H7 (cell line): ENCODE measurements at regions not wholly inside any gene's neighbourhood (a gene's known extent, or its start where the extent isn't known, plus 50 kb on each side); places are given as distances from the start of the nearest gene placed in this dataset.
A peak's percentile ranks its signal among the peaks of the same experiment; 100 is the strongest.

ENCODE experiments used
- DNase-seq: peaks from one replicate; pipeline ENCODE4 v3.0.0; 2012
- H3K27me3 ChIP-seq: 2 replicates; pipeline ENCODE4 v1.6.0; 2011; ENCODE audit warnings: mild to moderate bottlenecking, low read length; ENCODE audit not compliant: control insufficient read depth, insufficient read depth
- H3K36me3 ChIP-seq: replicated peaks from 2 replicates; pipeline ENCODE4 v1.5.1; 2011; ENCODE audit warnings: low read length; ENCODE audit not compliant: control insufficient read depth, insufficient read depth
- H3K4me3 ChIP-seq: 2 replicates; pipeline ENCODE4 v1.5.1; 2011; ENCODE audit warnings: low read depth, mild to moderate bottlenecking, control low read depth, low read length, moderate library complexity; ENCODE audit not compliant: insufficient read depth

- no peaks in the 10 kb centered on the region for H3K27me3 ChIP-seq
- no peak overlapping the region for H3K4me3 ChIP-seq
- H3K36me3 ChIP-seq: no peaks in the 10 kb centered on the region
- no peak for DNase-seq
Measured at GRCh38 chr13:47518530-47518929, 482.5 kb downstream of the SUCLA2 start.

GRCh38 chr13:47511647-47512046 is 489.4 kb downstream of the SUCLA2 start:
- DNase-seq: no peak
- Histone ChIP-seq H3K4me3 (no peak overlapping the region), H3K27me3 (no peaks in the 10 kb centered on the region), H3K36me3 (no peaks in the 10 kb centered on the region)

- Histone ChIP-seq H3K36me3 (no peaks in the 10 kb centered on the region), H3K27me3 (no peaks in the 10 kb centered on the region), H3K4me3 (no peak overlapping the region)
- no peak for DNase-seq
Measured at GRCh38 chr13:47508527-47509228, 492.4 kb downstream of the SUCLA2 start.

- H3K27me3 ChIP-seq: no peaks in the 10 kb centered on the region
- H3K4me3 ChIP-seq: no peak overlapping the region
- no peak for DNase-seq
- no peaks in the 10 kb centered on the region for H3K36me3 ChIP-seq
Measured at GRCh38 chr13:47503475-47503874, 497.6 kb downstream of the SUCLA2 start.

- Histone ChIP-seq H3K27me3 (no peaks in the 10 kb centered on the region), H3K4me3 (no peak overlapping the region), H3K36me3 (no peaks in the 10 kb centered on the region)
- DNase-seq: no peak
Measured at GRCh38 chr13:47502166-47502565, 498.9 kb downstream of the SUCLA2 start.

GRCh38 chr13:47499358-47500150 is 501.5 kb downstream of the SUCLA2 start:
- no peaks in the 10 kb centered on the region for H3K27me3 ChIP-seq
- H3K4me3 ChIP-seq: no peak overlapping the region
- DNase-seq: no peak
- H3K36me3 ChIP-seq: no peaks in the 10 kb centered on the region

GRCh38 chr13:47484548-47484947 is 516.5 kb downstream of the SUCLA2 start:
- no peak for DNase-seq
- H3K36me3 ChIP-seq: no peaks in the 10 kb centered on the region
- H3K4me3 ChIP-seq: no peak overlapping the region
- H3K27me3 ChIP-seq: no peaks in the 10 kb centered on the region

- no peaks in the 10 kb centered on the region for H3K36me3 ChIP-seq
- H3K4me3 ChIP-seq: no peak overlapping the region
- no peak for DNase-seq
Measured at GRCh38 chr13:47481536-47481935, 519.5 kb downstream of the SUCLA2 start.

GRCh38 chr13:47480951-47481350 is 520.1 kb downstream of the SUCLA2 start:
- no peaks in the 10 kb centered on the region for H3K36me3 ChIP-seq
- H3K4me3 ChIP-seq: no peak overlapping the region
- no peaks in the 10 kb centered on the region for H3K27me3 ChIP-seq
- no peak for DNase-seq

More at GRCh38 chr13:47481536-47481935, 519.5 kb downstream of the SUCLA2 start:
- no peaks in the 10 kb centered on the region for H3K27me3 ChIP-seq

GRCh38 chr13:47480121-47480520 is 521.0 kb downstream of the SUCLA2 start:
- Histone ChIP-seq H3K4me3 (no peak overlapping the region), H3K36me3 (no peaks in the 10 kb centered on the region), H3K27me3 (no peaks in the 10 kb centered on the region)
- DNase-seq: no peak

GRCh38 chr13:47478985-47479384 is 522.1 kb downstream of the SUCLA2 start:
- Histone ChIP-seq H3K4me3 (no peak overlapping the region), H3K36me3 (no peaks in the 10 kb centered on the region), H3K27me3 (no peaks in the 10 kb centered on the region)
- DNase-seq: no peak

GRCh38 chr13:47475441-47475948 is 525.6 kb downstream of the SUCLA2 start:
- no peak for DNase-seq

GRCh38 chr13:47474839-47475238 is 526.2 kb downstream of the SUCLA2 start:
- no peak for DNase-seq
- Histone ChIP-seq H3K27me3 (peaks cover 14% of the 10 kb centered on the region), H3K4me3 (no peak overlapping the region), H3K36me3 (no peaks in the 10 kb centered on the region)

More at GRCh38 chr13:47475441-47475948, 525.6 kb downstream of the SUCLA2 start:
- H3K4me3 ChIP-seq: no peak overlapping the region
- H3K27me3 ChIP-seq: peaks cover 14% of the 10 kb centered on the region
- H3K36me3 ChIP-seq: no peaks in the 10 kb centered on the region

GRCh38 chr13:47474326-47474725 is 526.7 kb downstream of the SUCLA2 start:
- H3K4me3 ChIP-seq: no peak overlapping the region
- no peak for DNase-seq
- no peaks in the 10 kb centered on the region for H3K36me3 ChIP-seq
- peaks cover 14% of the 10 kb centered on the region for H3K27me3 ChIP-seq

GRCh38 chr13:47472516-47472915 is 528.6 kb downstream of the SUCLA2 start:
- Histone ChIP-seq H3K4me3 (no peak overlapping the region), H3K36me3 (no peaks in the 10 kb centered on the region), H3K27me3 (peaks cover 14% of the 10 kb centered on the region)
- peak; percentile 17 for DNase-seq
